GM12873 (cell line): ENCODE measurements at regions not wholly inside any gene's neighbourhood (a gene's known extent, or its start where the extent isn't known, plus 50 kb on each side); places are given as distances from the start of the nearest gene placed in this dataset.

Experiments
- TF ChIP-seq, protein P1 (sequence below): IDR thresholded peaks from 2 replicates; pipeline ENCODE4 v1.5.1; 2012; ENCODE audit warnings: low read depth, mild to moderate bottlenecking, moderate library complexity, low read length, control low read depth; ENCODE audit not compliant: insufficient read depth; ENCODE audit errors: missing control alignments

DNA sequence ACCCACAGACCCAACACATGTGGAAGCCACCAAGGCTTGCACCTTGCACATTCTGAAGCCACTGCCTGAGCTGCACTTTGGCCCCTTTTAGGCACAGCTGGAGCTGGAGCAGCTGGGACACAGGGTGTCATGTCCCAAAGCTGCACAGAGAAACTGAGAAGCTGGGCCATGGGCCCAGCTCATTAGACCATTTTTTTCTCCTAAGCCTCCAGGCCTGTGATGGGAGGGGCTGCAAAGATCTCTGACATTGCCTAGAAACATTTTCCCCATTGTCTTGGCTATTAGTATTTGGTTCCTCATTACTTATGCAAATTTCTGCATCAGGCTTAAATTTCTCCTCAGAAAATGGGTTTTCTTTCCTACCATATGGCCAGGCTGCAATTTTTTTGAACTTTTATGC, 447.4 kb upstream of the HS3ST1 start:
- TF ChIP-seq, protein P1, sequence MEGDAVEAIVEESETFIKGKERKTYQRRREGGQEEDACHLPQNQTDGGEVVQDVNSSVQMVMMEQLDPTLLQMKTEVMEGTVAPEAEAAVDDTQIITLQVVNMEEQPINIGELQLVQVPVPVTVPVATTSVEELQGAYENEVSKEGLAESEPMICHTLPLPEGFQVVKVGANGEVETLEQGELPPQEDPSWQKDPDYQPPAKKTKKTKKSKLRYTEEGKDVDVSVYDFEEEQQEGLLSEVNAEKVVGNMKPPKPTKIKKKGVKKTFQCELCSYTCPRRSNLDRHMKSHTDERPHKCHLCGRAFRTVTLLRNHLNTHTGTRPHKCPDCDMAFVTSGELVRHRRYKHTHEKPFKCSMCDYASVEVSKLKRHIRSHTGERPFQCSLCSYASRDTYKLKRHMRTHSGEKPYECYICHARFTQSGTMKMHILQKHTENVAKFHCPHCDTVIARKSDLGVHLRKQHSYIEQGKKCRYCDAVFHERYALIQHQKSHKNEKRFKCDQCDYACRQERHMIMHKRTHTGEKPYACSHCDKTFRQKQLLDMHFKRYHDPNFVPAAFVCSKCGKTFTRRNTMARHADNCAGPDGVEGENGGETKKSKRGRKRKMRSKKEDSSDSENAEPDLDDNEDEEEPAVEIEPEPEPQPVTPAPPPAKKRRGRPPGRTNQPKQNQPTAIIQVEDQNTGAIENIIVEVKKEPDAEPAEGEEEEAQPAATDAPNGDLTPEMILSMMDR = no peak

DNA sequence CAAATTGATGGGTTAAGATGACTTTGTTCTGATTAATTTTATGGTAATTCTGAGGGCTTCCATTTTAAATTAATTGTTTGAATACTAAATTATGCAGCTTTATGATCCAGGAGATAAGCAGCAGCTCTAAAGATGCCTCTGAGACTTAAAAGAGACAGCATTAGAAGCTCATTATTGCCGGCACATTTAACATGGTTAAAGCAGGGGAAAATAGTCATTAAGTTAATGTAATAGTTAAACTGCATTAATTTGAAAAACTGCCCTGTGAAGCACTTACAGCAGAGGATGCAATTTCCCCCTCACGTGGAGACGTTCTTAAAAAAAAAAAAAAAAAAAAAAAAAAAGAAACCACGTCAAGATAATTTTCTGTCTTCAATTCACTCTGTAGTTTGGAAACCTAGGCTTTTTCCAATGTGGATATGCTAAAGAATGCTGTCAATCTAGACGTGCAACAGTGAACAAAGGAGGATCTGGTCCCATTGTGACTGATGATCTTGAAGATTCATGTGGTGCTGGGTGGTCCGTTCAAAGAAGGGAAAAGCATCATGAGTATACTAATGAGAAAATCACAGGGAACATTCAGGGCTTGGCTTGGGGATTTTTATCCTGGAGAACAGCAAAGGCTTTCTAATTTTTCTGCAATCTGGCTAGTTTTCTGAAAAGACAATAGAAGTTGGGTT, 440.6 kb upstream of the HS3ST1 start:
- TF ChIP-seq, protein P1 = no peak

DNA sequence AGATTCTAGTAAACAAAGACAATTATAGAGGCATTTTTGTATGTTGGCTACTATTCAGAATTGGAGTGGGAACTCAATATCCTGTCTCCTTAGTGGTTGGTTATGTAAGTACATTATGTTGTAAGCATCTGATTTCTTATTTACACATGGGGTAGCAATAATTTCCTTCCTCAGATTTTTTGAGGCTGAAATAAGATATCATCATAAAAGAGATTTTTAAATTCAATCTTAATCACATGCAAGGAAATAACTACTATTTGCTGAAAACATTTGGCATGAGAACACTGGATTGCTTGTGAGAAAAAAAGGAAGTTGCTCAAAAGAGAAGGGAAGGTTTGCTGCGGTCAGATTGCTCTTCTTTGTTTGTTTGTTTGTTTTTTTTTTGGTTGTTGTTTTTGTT, 437.7 kb upstream of the HS3ST1 start:
- TF ChIP-seq, protein P1 = no peak

DNA sequence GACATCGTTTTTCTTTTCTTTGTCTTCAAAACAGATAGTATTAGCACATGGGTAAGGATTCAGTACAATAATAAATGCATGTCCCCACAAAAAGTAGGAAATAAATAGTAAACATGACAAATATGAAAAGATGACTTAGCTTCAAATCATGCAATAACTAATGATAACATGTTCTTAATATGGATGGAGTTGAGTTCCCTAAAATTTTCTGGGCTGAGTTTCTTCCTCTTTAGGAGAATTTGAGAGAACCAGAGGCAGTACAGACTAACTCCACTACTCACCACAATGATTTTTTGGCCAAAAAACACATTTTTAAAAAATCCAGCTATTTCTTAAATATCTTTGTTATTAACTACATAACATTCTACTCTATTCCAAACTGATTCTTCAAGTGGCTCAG, 432.3 kb upstream of the HS3ST1 start:
- TF ChIP-seq, protein P1 = no peak

DNA sequence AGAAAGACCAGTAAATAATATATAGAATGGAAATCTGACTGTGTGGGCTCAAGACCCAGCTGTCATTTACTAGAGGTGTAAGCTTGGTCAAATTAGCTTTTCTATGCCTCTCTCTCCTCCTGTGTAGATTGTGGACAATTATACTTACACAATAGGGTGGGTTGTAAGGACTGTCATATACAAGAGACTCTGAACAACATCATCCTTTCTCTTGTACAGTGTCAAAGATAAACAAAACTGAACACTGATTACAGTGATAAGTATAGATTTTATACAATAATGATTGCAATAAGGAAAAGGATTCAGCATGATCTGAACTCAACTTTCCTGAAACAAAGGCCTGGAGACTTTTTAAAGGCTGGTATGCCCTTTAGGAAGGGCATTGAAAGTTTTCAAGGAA, 429.2 kb upstream of the HS3ST1 start:
- TF ChIP-seq, protein P1 = no peak

DNA sequence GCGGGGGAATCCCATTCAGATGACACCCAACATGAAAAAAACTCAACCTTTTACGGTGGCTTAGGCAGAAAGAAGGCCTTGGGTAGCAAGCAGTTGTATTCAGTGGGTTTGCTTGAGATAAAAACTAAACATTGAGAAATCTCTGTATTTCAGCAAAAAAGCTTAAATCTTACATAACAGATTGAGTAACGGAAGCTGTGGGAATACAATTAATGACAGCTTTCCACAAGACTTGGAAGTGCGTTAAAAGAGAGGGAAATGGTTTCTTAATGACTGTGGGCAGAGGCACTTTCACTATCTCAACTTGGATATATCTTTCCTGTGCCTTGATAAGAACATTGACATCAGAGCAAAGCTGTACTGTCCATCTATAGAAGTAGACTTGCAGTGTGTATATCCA, 418.5 kb upstream of the HS3ST1 start:
- TF ChIP-seq, protein P1 = no peak

DNA sequence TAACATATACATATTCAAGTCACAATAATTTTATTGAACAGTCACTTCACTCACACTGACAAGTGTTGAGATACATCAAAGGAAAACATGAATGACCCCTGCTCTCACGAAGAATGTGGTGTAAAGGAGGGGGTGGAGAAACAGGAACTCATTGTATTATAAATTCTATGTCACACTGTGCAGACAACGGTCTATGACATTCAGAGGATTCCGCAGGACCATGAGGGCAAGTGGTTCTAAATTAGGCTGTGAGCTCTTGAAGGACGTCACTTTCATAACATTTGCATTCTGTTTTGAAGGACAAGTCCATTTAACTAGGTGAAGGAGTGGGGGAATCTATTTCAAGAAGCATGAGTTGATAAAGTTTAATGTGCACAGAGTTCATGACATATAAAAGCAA, 415.2 kb upstream of the HS3ST1 start:
- TF ChIP-seq, protein P1 = no peak
